WTC11 (cell line): ENCODE measurements at regions not wholly inside any gene's neighbourhood (a gene's known extent, or its start where the extent isn't known, plus 50 kb on each side); places are given as distances from the start of the nearest gene placed in this dataset.

Experiments used
- ATF1 ChIP-seq: sonication (generic); formaldehyde crosslinking; IDR thresholded peaks from 2 replicates; pipeline ENCODE4 v1.8.1; 2023; ENCODE audit warnings: mild to moderate bottlenecking, moderate library complexity, missing genetic modification reagents
- FOXK1 ChIP-seq: sonication (generic); formaldehyde crosslinking; IDR thresholded peaks from 2 replicates; pipeline ENCODE4 v1.8.0; 2022; ENCODE audit warnings: mild to moderate bottlenecking, moderate library complexity, missing genetic modification reagents
- GABPB1 ChIP-seq: sonication (generic); formaldehyde crosslinking; IDR thresholded peaks from 2 replicates; pipeline ENCODE4 v1.8.1; 2023; ENCODE audit warnings: mild to moderate bottlenecking, missing genetic modification reagents
- IRF2 ChIP-seq: sonication (generic); formaldehyde crosslinking; IDR thresholded peaks from 2 replicates; pipeline ENCODE4 v1.8.0; 2022; ENCODE audit warnings: low read depth, missing genetic modification reagents, borderline replicate concordance
- JUN ChIP-seq: sonication (generic); formaldehyde crosslinking; IDR thresholded peaks from 2 replicates; pipeline ENCODE4 v1.8.0; 2023; ENCODE audit warnings: mild to moderate bottlenecking, missing genetic modification reagents
- NFYB ChIP-seq: sonication (generic); formaldehyde crosslinking; conservative IDR thresholded peaks from 2 replicates; pipeline ENCODE4 v1.8.0; 2022; ENCODE audit warnings: low read depth, missing genetic modification reagents
- TF ChIP-seq, protein P1 (sequence below): fragments of 200-600 bp; IDR thresholded peaks from 2 replicates; pipeline ENCODE4 v1.8.0; 2022; ENCODE audit warnings: antibody characterized with exemption
- TF ChIP-seq, protein P2 (sequence below): sonication (generic); formaldehyde crosslinking; conservative IDR thresholded peaks from 2 replicates; pipeline ENCODE4 v1.8.1; 2023; ENCODE audit warnings: mild to moderate bottlenecking, low read depth, missing genetic modification reagents, moderate library complexity
- TF ChIP-seq, protein P3 (sequence below): sonication (generic); formaldehyde crosslinking; IDR thresholded peaks from 2 replicates; pipeline ENCODE4 v1.8.0; 2022; ENCODE audit warnings: missing genetic modification reagents
- TF ChIP-seq, protein P4 (sequence below): sonication (generic); formaldehyde crosslinking; IDR thresholded peaks from 2 replicates; pipeline ENCODE4 v1.8.1; 2023; ENCODE audit warnings: mild to moderate bottlenecking, moderate library complexity, missing genetic modification reagents

DNA sequence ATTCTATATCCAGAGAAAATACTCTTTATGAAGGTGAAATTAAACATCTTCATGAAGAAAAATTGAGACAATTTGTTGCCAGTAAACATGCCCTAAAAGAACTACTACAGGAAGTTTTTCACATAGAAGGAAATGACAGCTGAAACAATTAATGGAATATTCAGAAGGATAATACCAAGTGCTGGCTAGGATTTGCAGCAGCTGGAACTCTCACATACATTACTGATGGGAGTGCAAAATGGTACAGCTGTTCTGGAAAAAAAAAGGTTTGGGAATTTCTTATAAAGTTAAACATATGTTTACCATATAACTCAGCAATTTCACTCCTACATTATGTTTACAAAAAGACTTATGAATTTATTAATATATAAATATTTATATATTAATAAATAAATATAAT is 193.2 kb upstream of the FAT4 start:
- TF ChIP-seq JUN (CRISPR knock-in tag) (no peak), FOXK1 (CRISPR knock-in tag) (no peak), GABPB1 (CRISPR knock-in tag) (no peak), ATF1 (no peak), NFYB (no peak), IRF2 (CRISPR knock-in tag) (no peak)
- TF ChIP-seq, protein P1, sequence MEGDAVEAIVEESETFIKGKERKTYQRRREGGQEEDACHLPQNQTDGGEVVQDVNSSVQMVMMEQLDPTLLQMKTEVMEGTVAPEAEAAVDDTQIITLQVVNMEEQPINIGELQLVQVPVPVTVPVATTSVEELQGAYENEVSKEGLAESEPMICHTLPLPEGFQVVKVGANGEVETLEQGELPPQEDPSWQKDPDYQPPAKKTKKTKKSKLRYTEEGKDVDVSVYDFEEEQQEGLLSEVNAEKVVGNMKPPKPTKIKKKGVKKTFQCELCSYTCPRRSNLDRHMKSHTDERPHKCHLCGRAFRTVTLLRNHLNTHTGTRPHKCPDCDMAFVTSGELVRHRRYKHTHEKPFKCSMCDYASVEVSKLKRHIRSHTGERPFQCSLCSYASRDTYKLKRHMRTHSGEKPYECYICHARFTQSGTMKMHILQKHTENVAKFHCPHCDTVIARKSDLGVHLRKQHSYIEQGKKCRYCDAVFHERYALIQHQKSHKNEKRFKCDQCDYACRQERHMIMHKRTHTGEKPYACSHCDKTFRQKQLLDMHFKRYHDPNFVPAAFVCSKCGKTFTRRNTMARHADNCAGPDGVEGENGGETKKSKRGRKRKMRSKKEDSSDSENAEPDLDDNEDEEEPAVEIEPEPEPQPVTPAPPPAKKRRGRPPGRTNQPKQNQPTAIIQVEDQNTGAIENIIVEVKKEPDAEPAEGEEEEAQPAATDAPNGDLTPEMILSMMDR: no peak
- TF ChIP-seq, protein P2, sequence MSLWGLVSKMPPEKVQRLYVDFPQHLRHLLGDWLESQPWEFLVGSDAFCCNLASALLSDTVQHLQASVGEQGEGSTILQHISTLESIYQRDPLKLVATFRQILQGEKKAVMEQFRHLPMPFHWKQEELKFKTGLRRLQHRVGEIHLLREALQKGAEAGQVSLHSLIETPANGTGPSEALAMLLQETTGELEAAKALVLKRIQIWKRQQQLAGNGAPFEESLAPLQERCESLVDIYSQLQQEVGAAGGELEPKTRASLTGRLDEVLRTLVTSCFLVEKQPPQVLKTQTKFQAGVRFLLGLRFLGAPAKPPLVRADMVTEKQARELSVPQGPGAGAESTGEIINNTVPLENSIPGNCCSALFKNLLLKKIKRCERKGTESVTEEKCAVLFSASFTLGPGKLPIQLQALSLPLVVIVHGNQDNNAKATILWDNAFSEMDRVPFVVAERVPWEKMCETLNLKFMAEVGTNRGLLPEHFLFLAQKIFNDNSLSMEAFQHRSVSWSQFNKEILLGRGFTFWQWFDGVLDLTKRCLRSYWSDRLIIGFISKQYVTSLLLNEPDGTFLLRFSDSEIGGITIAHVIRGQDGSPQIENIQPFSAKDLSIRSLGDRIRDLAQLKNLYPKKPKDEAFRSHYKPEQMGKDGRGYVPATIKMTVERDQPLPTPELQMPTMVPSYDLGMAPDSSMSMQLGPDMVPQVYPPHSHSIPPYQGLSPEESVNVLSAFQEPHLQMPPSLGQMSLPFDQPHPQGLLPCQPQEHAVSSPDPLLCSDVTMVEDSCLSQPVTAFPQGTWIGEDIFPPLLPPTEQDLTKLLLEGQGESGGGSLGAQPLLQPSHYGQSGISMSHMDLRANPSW (CRISPR knock-in tag): no peak
- TF ChIP-seq, protein P3, sequence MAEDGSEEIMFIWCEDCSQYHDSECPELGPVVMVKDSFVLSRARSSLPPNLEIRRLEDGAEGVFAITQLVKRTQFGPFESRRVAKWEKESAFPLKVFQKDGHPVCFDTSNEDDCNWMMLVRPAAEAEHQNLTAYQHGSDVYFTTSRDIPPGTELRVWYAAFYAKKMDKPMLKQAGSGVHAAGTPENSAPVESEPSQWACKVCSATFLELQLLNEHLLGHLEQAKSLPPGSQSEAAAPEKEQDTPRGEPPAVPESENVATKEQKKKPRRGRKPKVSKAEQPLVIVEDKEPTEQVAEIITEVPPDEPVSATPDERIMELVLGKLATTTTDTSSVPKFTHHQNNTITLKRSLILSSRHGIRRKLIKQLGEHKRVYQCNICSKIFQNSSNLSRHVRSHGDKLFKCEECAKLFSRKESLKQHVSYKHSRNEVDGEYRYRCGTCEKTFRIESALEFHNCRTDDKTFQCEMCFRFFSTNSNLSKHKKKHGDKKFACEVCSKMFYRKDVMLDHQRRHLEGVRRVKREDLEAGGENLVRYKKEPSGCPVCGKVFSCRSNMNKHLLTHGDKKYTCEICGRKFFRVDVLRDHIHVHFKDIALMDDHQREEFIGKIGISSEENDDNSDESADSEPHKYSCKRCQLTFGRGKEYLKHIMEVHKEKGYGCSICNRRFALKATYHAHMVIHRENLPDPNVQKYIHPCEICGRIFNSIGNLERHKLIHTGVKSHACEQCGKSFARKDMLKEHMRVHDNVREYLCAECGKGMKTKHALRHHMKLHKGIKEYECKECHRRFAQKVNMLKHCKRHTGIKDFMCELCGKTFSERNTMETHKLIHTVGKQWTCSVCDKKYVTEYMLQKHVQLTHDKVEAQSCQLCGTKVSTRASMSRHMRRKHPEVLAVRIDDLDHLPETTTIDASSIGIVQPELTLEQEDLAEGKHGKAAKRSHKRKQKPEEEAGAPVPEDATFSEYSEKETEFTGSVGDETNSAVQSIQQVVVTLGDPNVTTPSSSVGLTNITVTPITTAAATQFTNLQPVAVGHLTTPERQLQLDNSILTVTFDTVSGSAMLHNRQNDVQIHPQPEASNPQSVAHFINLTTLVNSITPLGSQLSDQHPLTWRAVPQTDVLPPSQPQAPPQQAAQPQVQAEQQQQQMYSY (CRISPR knock-in tag): no peak
- TF ChIP-seq, protein P4, sequence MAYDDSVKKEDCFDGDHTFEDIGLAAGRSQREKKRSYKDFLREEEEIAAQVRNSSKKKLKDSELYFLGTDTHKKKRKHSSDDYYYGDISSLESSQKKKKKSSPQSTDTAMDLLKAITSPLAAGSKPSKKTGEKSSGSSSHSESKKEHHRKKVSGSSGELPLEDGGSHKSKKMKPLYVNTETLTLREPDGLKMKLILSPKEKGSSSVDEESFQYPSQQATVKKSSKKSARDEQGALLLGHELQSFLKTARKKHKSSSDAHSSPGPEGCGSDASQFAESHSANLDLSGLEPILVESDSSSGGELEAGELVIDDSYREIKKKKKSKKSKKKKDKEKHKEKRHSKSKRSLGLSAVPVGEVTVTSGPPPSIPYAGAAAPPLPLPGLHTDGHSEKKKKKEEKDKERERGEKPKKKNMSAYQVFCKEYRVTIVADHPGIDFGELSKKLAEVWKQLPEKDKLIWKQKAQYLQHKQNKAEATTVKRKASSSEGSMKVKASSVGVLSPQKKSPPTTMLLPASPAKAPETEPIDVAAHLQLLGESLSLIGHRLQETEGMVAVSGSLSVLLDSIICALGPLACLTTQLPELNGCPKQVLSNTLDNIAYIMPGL: no peak
